Neuronal stem cell (in vitro differentiated cells): ENCODE measurements at regions not wholly inside any gene's neighbourhood (a gene's known extent, or its start where the extent isn't known, plus 50 kb on each side); places are given as distances from the start of the nearest gene placed in this dataset.

Source experiments
- DNase-seq: peaks from one replicate; pipeline ENCODE4 v3.0.0-alpha.2; 2013; ENCODE audit warnings: low spot score
- H2AFZ ChIP-seq: one replicate; pipeline ENCODE4 v1.6.1; 2013; ENCODE audit warnings: mild to moderate bottlenecking, low read length, inconsistent platforms
- H2AK5ac ChIP-seq: 2 replicates; pipeline ENCODE4 v1.6.1; 2013; ENCODE audit warnings: low read depth, mild to moderate bottlenecking, inconsistent platforms, low read length, moderate library complexity, mixed read lengths
- H2BK120ac ChIP-seq: 2 replicates; pipeline ENCODE4 v1.6.1; 2013; ENCODE audit warnings: low read depth, mild to moderate bottlenecking, inconsistent platforms, low read length, moderate library complexity, mixed read lengths
- H2BK12ac ChIP-seq: one replicate; pipeline ENCODE4 v1.6.1; 2013; ENCODE audit warnings: low read length, inconsistent platforms
- H2BK15ac ChIP-seq: 2 replicates; pipeline ENCODE4 v1.6.1; 2013; ENCODE audit warnings: mild to moderate bottlenecking, low read length, inconsistent platforms, mixed read lengths
- H2BK5ac ChIP-seq: one replicate; pipeline ENCODE4 v1.6.1; 2013; ENCODE audit warnings: inconsistent platforms, mild to moderate bottlenecking, low read length, moderate library complexity
- H3K14ac ChIP-seq: one replicate; pipeline ENCODE4 v1.6.1; 2013; ENCODE audit warnings: low read length, inconsistent platforms
- H3K18ac ChIP-seq: 2 replicates; pipeline ENCODE4 v1.6.1; 2013; ENCODE audit warnings: low read length, inconsistent platforms
- H3K23ac ChIP-seq: 2 replicates; pipeline ENCODE4 v1.6.1; 2013; ENCODE audit warnings: low read depth, mild to moderate bottlenecking, mixed read lengths, low read length, inconsistent platforms; ENCODE audit not compliant: poor library complexity
- H3K27ac ChIP-seq: replicated peaks from 3 replicates; pipeline ENCODE4 v1.5.1; 2013; ENCODE audit warnings: low read length, inconsistent platforms
- H3K27me3 ChIP-seq, 3 experiments: 2 replicates each; pipeline ENCODE4 v1.6.1; 2013; ENCODE audit warnings: low read length in 3 of 3, mild to moderate bottlenecking in 2 of 3, inconsistent platforms in 1 of 3, low read depth in 1 of 3, mixed read lengths in 1 of 3, moderate library complexity in 1 of 3; ENCODE audit not compliant: control insufficient read depth in 3 of 3, insufficient read depth in 3 of 3
- H3K36me3 ChIP-seq, 2 donors: replicated peaks in 1 of 2; 2 replicates each; pipeline ENCODE4 v1.6.1; 2013; ENCODE audit warnings: low read length in 2 of 2; ENCODE audit not compliant: control insufficient read depth in 2 of 2, insufficient read depth in 2 of 2
- H3K4ac ChIP-seq: 2 replicates; pipeline ENCODE4 v1.6.1; 2013; ENCODE audit warnings: inconsistent platforms, mild to moderate bottlenecking, low read length, moderate library complexity
- H3K4me1 ChIP-seq, 2 donors: 1 replicate in 1 of 2; 2 replicates in 1 of 2; pipeline ENCODE4 v1.6.1; 2013; ENCODE audit warnings: low read length in 2 of 2, low read depth in 1 of 2; ENCODE audit not compliant: control insufficient read depth in 2 of 2, insufficient read depth in 1 of 2
- H3K4me2 ChIP-seq: one replicate; pipeline ENCODE4 v1.6.1; 2013; ENCODE audit warnings: mild to moderate bottlenecking, low read length, inconsistent platforms; ENCODE audit not compliant: insufficient read depth, poor library complexity, severe bottlenecking
- H3K4me3 ChIP-seq, 2 donors: 2 replicates each; pipeline ENCODE4 v1.5.1; 2013; ENCODE audit warnings: low read length in 2 of 2, mild to moderate bottlenecking in 2 of 2, inconsistent platforms in 1 of 2, moderate library complexity in 1 of 2
- H3K79me1 ChIP-seq: one replicate; pipeline ENCODE4 v1.6.1; 2013; ENCODE audit warnings: low read depth, mild to moderate bottlenecking, inconsistent platforms, low read length, moderate library complexity
- H3K9ac ChIP-seq: one replicate; pipeline ENCODE4 v1.6.1; 2013; ENCODE audit warnings: mild to moderate bottlenecking, low read depth, low read length, inconsistent platforms; ENCODE audit not compliant: poor library complexity
- H3K9me3 ChIP-seq, 2 donors: replicated peaks in 1 of 2; 2 replicates each; pipeline versions ENCODE3 to v1.6.1; 2013; ENCODE audit warnings: low read length in 2 of 2, mild to moderate bottlenecking in 2 of 2, inconsistent platforms in 1 of 2, low read depth in 1 of 2, mixed read lengths in 1 of 2, moderate library complexity in 1 of 2; ENCODE audit not compliant: control insufficient read depth in 2 of 2, insufficient read depth in 1 of 2
- H4K8ac ChIP-seq: one replicate; pipeline ENCODE4 v1.6.1; 2013; ENCODE audit warnings: low read depth, mild to moderate bottlenecking, inconsistent platforms, low read length, moderate library complexity
- H4K91ac ChIP-seq: one replicate; pipeline ENCODE4 v1.6.1; 2013; ENCODE audit warnings: low read length, low read depth, mild to moderate bottlenecking, inconsistent platforms; ENCODE audit not compliant: poor library complexity
- WGBS, 2 donors: extraction: QIAGEN DNeasy Blood & Tissue Kit; methylation state at CpG; one replicate each; pipeline ENCODE4 v1.1.7; 2013; ENCODE audit warnings: missing lambda C conversion rate in 2 of 2, mixed read lengths in 1 of 2; ENCODE audit not compliant: insufficient read length in 2 of 2, insufficient replicate concordance in 1 of 2; ENCODE audit errors: extremely low coverage in 2 of 2; 5-methylcytosine and 5-hydroxymethylcytosine counted together

DNA sequence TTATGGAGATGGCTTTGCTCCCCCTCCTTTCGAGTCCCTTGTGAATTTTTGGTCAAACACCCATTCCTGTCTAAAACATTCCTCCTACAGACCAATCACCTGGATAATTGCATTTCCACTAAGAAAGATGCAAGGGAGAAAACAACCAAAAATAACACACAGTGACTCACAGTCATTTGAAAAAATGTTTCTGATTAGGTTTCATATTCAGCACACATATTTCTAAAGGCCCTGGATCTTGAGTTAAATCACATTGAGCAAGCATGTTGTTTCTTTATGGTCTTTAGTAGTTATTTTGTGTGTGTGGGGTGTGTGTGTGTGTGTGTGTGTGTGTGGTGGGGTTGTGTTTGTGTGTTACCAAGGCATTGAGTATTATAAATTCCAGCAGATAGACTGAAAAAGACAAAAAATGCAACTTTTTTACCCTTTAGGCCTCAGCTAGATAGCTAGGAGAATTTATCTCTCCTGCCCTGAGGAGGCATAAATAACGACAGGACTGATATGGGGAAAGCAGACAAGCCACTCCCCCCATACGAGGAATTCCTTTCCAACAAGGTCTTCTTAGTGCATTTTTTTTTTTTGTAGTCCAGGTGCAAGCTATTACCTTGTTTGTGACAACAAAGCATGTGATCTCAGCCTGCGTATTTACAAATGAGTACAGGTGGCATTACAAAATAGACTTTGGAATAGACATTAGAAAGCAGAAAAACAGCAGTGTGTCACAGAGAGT, 265.4 kb upstream of the ADGRL3 start:
- Histone ChIP-seq H3K27me3 (no peaks in the 10 kb centered on the region), H2BK120ac (no peak overlapping the region), H4K8ac (no peak overlapping the region), H3K18ac (no peak overlapping the region), H3K23ac (no peak overlapping the region), H3K79me1 (no peaks in the 10 kb centered on the region), H3K9ac (no peak overlapping the region), H4K91ac (no peak overlapping the region), H2BK5ac (no peak overlapping the region), H3K4me1 (no peaks in the 10 kb centered on the region), H3K36me3 (no peaks in the 10 kb centered on the region), H3K9me3 (no peaks in the 10 kb centered on the region), H3K27ac (no peak overlapping the region), H3K4ac (no peak overlapping the region), H3K4me3 (no peak overlapping the region), H3K4me2 (no peak overlapping the region), H2BK12ac (no peak overlapping the region), H3K14ac (no peak overlapping the region), H2BK15ac (no peak overlapping the region), H2AK5ac (no peak overlapping the region), H2AFZ (peak overlapping the region; percentile 34)
- no peak for DNase-seq
- WGBS, 2 donors, result no CpG with 5 or more reads among the region's 4 CpGs

DNA sequence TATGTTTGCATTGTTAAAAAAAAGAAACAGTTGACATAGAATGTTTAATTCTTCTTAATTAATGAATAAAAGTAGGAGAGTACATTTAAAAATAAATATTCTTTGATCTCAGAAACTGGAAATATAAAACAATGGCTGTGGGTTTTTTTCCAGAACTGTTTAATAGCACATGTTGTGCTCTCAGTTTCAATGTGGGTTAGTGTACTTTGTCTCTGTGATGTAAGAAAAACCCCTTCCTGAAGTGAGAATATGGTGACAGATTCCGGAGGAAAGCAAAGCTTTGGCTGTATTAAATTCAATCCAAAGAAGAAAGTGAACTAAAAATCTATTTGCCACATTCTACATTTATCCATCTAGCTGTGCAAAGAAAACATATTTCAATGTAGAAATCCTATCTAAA, 261.9 kb upstream of the ADGRL3 start:
- Histone ChIP-seq H3K27me3 (no peaks in the 10 kb centered on the region), H4K91ac (no peak overlapping the region), H2AFZ (no peak overlapping the region), H2BK5ac (no peak overlapping the region), H3K9ac (no peak overlapping the region), H2BK12ac (no peak overlapping the region), H3K4ac (no peak overlapping the region), H3K4me2 (no peak overlapping the region), H4K8ac (no peak overlapping the region), H3K4me3 (no peak overlapping the region), H3K18ac (no peak overlapping the region), H2BK120ac (no peak overlapping the region), H3K9me3 (no peaks in the 10 kb centered on the region), H2BK15ac (no peak overlapping the region), H3K36me3 (no peaks in the 10 kb centered on the region), H3K27ac (no peak overlapping the region), H3K4me1 (no peaks in the 10 kb centered on the region), H3K14ac (no peak overlapping the region), H3K23ac (no peak overlapping the region), H2AK5ac (no peak overlapping the region), H3K79me1 (no peaks in the 10 kb centered on the region)
- no peak for DNase-seq
- WGBS, 2 donors, result no CpG with 5 or more reads among the region's 1 CpG

DNA sequence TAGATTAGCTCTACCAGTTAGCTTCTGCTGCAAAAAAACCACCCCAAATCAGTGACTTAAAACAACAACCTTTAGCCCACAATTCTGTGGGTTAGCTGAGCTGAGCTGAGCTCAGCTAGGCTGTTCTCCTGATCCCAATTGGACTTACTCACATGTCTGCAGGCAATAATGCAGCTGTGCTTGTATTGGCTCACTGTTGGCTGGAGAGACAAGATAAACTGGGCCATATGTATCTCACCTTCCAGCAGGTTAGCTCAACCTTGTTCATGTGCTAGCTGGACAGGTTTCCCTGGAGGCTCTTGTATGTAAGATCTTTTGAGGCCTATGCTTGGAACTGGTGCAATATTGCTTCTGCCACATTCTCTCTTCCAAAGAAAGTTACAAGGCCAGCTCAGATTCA, 261.5 kb upstream of the ADGRL3 start:
- H2BK120ac ChIP-seq, result no peak overlapping the region
- no peak overlapping the region for H3K9ac ChIP-seq
- no peak overlapping the region for H3K4me3 ChIP-seq
- H3K23ac ChIP-seq, result no peak overlapping the region
- no peak for DNase-seq
- no peak overlapping the region for H3K14ac ChIP-seq
- no peaks in the 10 kb centered on the region for H3K4me1 ChIP-seq
- H3K27ac ChIP-seq, result no peak overlapping the region
- no peak overlapping the region for H4K91ac ChIP-seq
- no peak overlapping the region for H2BK5ac ChIP-seq
- no peaks in the 10 kb centered on the region for H3K9me3 ChIP-seq
- H3K27me3 ChIP-seq, result no peaks in the 10 kb centered on the region
- H2BK15ac ChIP-seq, result no peak overlapping the region
- no peak overlapping the region for H3K4ac ChIP-seq
- no peak overlapping the region for H4K8ac ChIP-seq
- H3K36me3 ChIP-seq, result no peaks in the 10 kb centered on the region
- no peak overlapping the region for H3K4me2 ChIP-seq
- H2BK12ac ChIP-seq, result no peak overlapping the region
- no peak overlapping the region for H2AK5ac ChIP-seq
- peak overlapping the region; percentile 15 for H2AFZ ChIP-seq
- no peak overlapping the region for H3K18ac ChIP-seq
- no peaks in the 10 kb centered on the region for H3K79me1 ChIP-seq

DNA sequence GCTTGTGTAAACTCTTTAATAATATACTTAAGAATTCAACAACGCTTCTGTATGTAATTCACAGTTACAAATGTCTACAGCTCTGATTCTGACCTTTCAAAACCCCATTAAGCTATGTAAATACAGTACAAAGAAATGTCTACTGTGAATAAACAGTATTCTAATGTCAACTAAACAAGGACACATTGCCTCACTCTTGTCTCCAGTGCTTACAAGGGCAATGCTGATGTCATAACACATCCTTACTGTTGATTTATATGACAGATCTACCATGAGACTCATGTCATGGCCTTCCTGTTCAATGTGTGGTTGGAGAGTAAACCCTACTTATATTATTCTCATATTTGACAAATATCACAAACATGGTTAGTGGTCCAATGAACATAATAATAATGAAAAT, 256.1 kb upstream of the ADGRL3 start:
- no CpG with 5 or more reads among the region's 1 CpG for WGBS, 2 donors
- Histone ChIP-seq H2BK120ac (no peak overlapping the region), H3K36me3 (no peaks in the 10 kb centered on the region), H3K14ac (no peak overlapping the region), H3K4ac (no peak overlapping the region), H3K9me3 (no peaks in the 10 kb centered on the region), H3K23ac (no peak overlapping the region), H2AK5ac (no peak overlapping the region), H4K8ac (no peak overlapping the region), H3K27ac (no peak overlapping the region), H3K4me2 (no peak overlapping the region), H3K4me3 (no peak overlapping the region), H3K79me1 (no peaks in the 10 kb centered on the region), H2BK15ac (no peak overlapping the region), H2AFZ (no peak overlapping the region), H3K4me1 (no peaks in the 10 kb centered on the region), H4K91ac (no peak overlapping the region), H3K27me3 (no peaks in the 10 kb centered on the region), H3K9ac (no peak overlapping the region), H3K18ac (no peak overlapping the region), H2BK5ac (no peak overlapping the region), H2BK12ac (no peak overlapping the region)
- DNase-seq, result no peak
